ENCODE measurements at regions not wholly inside any gene's neighbourhood (a gene's known extent, or its start where the extent isn't known, plus 50 kb on each side); places are given as distances from the start of the nearest gene placed in this dataset.

GRCh38 chr11:72513411-72513810 is 79.1 kb upstream of the CLPB start:
- TF ChIP-seq POLR2A (IDR thresholded peaks at IDR 0.05) (no peak), CTCF (IDR thresholded peaks at IDR 0.05) (no peak), POLR2AphosphoS5 (IDR thresholded peaks at IDR 0.05) (no peak), EP300 (IDR thresholded peaks at IDR 0.05) (no peak)
